SK-N-SH (cell line): ENCODE measurements at regions not wholly inside any gene's neighbourhood (a gene's known extent, or its start where the extent isn't known, plus 50 kb on each side); places are given as distances from the start of the nearest gene placed in this dataset.

Source experiments
- CTCF ChIP-seq: fragments of 200-600 bp; sonication (generic); IDR thresholded peaks from 2 replicates; pipeline ENCODE4 v1.6.1; 2017; ENCODE audit warnings: antibody characterized with exemption, mild to moderate bottlenecking, moderate library complexity
- EP300 ChIP-seq, 2 experiments: IDR thresholded peaks; 2 replicates each; pipeline versions ENCODE4 v1.4.0 to v1.6.1; 2012; ENCODE audit warnings: borderline replicate concordance in 1 of 2, low read depth in 1 of 2, low read length in 1 of 2
- FOSL2 ChIP-seq: IDR thresholded peaks from 2 replicates; pipeline ENCODE4 v1.4.0; 2012; ENCODE audit warnings: low read depth, mild to moderate bottlenecking, moderate library complexity, borderline replicate concordance
- FOXM1 ChIP-seq: IDR thresholded peaks from 2 replicates; pipeline ENCODE4 v1.4.0; 2012; ENCODE audit warnings: low read depth, mild to moderate bottlenecking
- JUND ChIP-seq: IDR thresholded peaks from 2 replicates; pipeline ENCODE4 v1.4.0; 2012
- POLR2AphosphoS5 ChIP-seq: IDR thresholded peaks from 2 replicates; pipeline ENCODE4 v1.6.1; 2012; ENCODE audit warnings: low read depth, low read length
- REST ChIP-seq: IDR thresholded peaks from 2 replicates; pipeline ENCODE4 v1.6.1; 2012; ENCODE audit warnings: mild to moderate bottlenecking, low read depth, low read length, moderate library complexity
- SIN3A ChIP-seq: IDR thresholded peaks from 2 replicates; pipeline ENCODE4 v1.6.1; 2012; ENCODE audit warnings: low read depth, mild to moderate bottlenecking, low read length, moderate library complexity, borderline replicate concordance
- SMC3 ChIP-seq: IDR thresholded peaks from 2 replicates; pipeline ENCODE4 v1.6.1; 2012; ENCODE audit warnings: low read depth, low read length, improper control_type of control experiment

- TF ChIP-seq CTCF = no peak
- TF ChIP-seq FOSL2 = no peak
- TF ChIP-seq REST = no peak
- no peak for TF ChIP-seq JUND
- TF ChIP-seq POLR2AphosphoS5 = no peak
- no peak for TF ChIP-seq EP300 (IDR thresholded peaks at IDR 0.05; ENCODE audit: borderline replicate concordance in 1 of 2, low read depth in 1 of 2, low read length in 1 of 2)
- no peak for TF ChIP-seq FOXM1
- TF ChIP-seq SIN3A = no peak
- no peak for TF ChIP-seq SMC3
Observed at GRCh38 chr18:61062258-61062657, 271.0 kb upstream of the CDH20 start.
